OCI-LY1 (cell line): ENCODE measurements at regions not wholly inside any gene's neighbourhood (a gene's known extent, or its start where the extent isn't known, plus 50 kb on each side); places are given as distances from the start of the nearest gene placed in this dataset.

Source experiments
- CTCF ChIP-seq: fragments of 200-600 bp; sonication (generic), shearing (Covaris generic); IDR thresholded peaks from 2 replicates; pipeline ENCODE4 v1.5.1; 2017; ENCODE audit warnings: mild to moderate bottlenecking, antibody characterized with exemption, low read length, moderate library complexity, mixed read lengths
- EZH2 ChIP-seq: fragments of 200-600 bp; sonication (generic), shearing (Covaris generic); IDR thresholded peaks from 2 replicates; pipeline ENCODE4 v1.8.0; 2017; ENCODE audit warnings: borderline replicate concordance, mixed run types, mild to moderate bottlenecking, antibody characterized with exemption, low read length, moderate library complexity, mixed read lengths

GRCh38 chr12:14313379-14314138, 51.9 kb upstream of the ATF7IP start:
- TF ChIP-seq CTCF (no peak), EZH2 (no peak)
